ENCODE measurements at regions not wholly inside any gene's neighbourhood (a gene's known extent, or its start where the extent isn't known, plus 50 kb on each side); places are given as distances from the start of the nearest gene placed in this dataset.
A peak's percentile ranks its signal among the peaks of the same experiment; 100 is the strongest.
"Not testable (repeated sequence)": the region's sequence is repeated elsewhere in the genome, so short reads cannot be mapped to it uniquely, and the experiment has no call there.

- DNase-seq (ENCODE audit: low spot score in 2 of 2, unreplicated experiment in 2 of 2): no peak
- no peak overlapping the region for H3K27ac Mint-ChIP-seq
- no peaks in the 10 kb centered on the region for H3K27me3 Mint-ChIP-seq (ENCODE audit: low read depth)
- peaks cover 23% of the 10 kb centered on the region for H3K4me1 Mint-ChIP-seq
- TF ChIP-seq CTCF (IDR thresholded peaks at IDR 0.05; ENCODE audit: unreplicated experiment): no peak
- no peaks in the 10 kb centered on the region for H3K36me3 Mint-ChIP-seq
- no peak overlapping the region for H3K4me3 Mint-ChIP-seq
- H3K9me3 Mint-ChIP-seq: no peaks in the 10 kb centered on the region
These were observed 69.8 kb upstream of the HIVEP1 start for GRCh38 chr6:11942185-11942864.

GRCh38 chr6:11940532-11941166 lies 71.5 kb upstream of the HIVEP1 start:
- H3K27ac Mint-ChIP-seq; H3K9me3 Mint-ChIP-seq; H3K36me3 Mint-ChIP-seq; H3K27me3 Mint-ChIP-seq (ENCODE audit: low read depth); DNase-seq (ENCODE audit: low spot score in 2 of 2, unreplicated experiment in 2 of 2); H3K4me3 Mint-ChIP-seq: not testable (repeated sequence)
- H3K4me1 Mint-ChIP-seq: peaks cover 24% of the 10 kb centered on the region

DNA sequence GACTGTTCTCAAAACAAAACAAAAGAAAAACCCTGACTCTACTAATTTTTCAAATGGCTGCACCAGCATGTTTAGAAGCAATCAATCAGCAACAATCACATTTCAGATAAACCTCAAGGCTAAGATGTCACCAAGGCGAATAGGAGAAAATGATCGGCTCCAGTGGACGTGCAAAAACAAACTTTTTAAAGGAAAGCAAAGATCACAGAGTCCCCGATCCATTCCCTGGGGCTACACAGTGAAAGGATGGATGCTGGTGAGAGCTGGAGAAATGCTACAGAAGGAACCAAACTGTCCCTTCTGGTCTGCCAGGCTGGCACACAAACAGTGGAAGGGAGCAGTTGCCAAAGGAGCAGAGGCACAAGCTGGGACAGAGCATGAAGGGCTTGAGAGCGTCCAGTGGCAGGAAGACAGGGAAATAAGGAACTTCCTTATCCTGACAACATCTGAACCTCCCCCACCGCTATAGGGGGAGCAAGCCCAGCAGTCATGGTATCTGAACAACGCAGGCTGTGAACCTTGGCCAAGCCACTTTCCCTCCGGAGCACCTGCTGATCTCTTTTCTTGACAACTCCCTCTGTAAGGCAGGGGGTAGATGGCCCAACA lies 73.7 kb upstream of the HIVEP1 start:
- H3K4me1 Mint-ChIP-seq: peaks cover 22% of the 10 kb centered on the region
- no peaks in the 10 kb centered on the region for H3K27me3 Mint-ChIP-seq (ENCODE audit: low read depth)
- no peak for TF ChIP-seq CTCF (IDR thresholded peaks at IDR 0.05; ENCODE audit: unreplicated experiment)
- peak overlapping the region; percentile 91 for H3K27ac Mint-ChIP-seq
- peak in 1 of 2 experiments; percentile 41 for DNase-seq (ENCODE audit: low spot score in 2 of 2, unreplicated experiment in 2 of 2)
- no peaks in the 10 kb centered on the region for H3K36me3 Mint-ChIP-seq
- H3K4me3 Mint-ChIP-seq: peak overlapping the region; percentile 54
- no peaks in the 10 kb centered on the region for H3K9me3 Mint-ChIP-seq

DNA sequence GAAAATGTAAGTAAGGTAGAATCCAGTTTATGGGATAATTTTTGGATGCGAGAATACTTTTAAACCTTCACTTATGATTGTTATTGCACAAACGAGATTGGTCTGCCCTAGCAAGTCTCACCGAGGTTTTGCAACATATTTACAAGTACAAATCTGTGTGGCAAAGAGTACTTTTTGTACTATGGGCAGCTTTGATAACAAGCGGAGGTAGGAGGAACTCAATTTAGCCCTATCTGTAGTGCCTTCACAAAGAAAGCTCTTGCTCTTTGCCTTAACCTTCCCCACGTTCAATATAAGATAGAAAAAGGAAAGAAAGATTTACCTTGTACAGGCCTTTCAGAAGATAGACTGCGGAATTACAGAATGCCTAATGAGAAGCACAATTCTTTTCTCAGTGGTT lies 77.5 kb upstream of the HIVEP1 start:
- Mint-ChIP-seq H3K27me3 (ENCODE audit: low read depth) (no peaks in the 10 kb centered on the region), H3K36me3 (no peaks in the 10 kb centered on the region), H3K4me1 (peaks cover 21% of the 10 kb centered on the region), H3K4me3 (no peak overlapping the region), H3K9me3 (no peaks in the 10 kb centered on the region), H3K27ac (no peak overlapping the region)
- no peak for TF ChIP-seq CTCF (IDR thresholded peaks at IDR 0.05; ENCODE audit: unreplicated experiment)
- no peak for DNase-seq (ENCODE audit: low spot score in 2 of 2, unreplicated experiment in 2 of 2)

DNA sequence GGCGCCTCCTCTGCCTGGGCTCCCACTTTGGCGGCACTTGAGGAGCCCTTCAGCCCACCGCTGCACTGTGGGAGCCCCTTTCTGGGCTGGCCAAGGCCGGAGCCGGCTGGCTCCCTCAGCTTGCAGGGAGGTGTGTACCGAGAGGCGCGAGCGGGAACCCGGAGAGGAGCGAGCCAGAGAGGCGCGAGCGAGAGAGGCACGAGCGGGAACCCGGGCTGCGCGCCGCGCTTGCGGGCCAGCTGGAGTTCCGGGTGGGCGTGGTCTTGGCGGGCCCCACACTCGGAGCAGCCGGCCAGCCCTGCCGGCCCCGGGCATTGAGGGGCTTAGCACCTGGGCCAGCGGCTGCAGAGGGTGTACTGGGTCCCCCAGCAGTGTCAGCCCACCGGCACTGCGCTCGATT lies 79.2 kb upstream of the HIVEP1 start:
- H3K4me3 Mint-ChIP-seq; DNase-seq (ENCODE audit: low spot score in 2 of 2, unreplicated experiment in 2 of 2); H3K27me3 Mint-ChIP-seq (ENCODE audit: low read depth); H3K9me3 Mint-ChIP-seq; H3K27ac Mint-ChIP-seq; H3K36me3 Mint-ChIP-seq: not testable (repeated sequence)
- H3K4me1 Mint-ChIP-seq: peaks cover 15% of the 10 kb centered on the region

DNA sequence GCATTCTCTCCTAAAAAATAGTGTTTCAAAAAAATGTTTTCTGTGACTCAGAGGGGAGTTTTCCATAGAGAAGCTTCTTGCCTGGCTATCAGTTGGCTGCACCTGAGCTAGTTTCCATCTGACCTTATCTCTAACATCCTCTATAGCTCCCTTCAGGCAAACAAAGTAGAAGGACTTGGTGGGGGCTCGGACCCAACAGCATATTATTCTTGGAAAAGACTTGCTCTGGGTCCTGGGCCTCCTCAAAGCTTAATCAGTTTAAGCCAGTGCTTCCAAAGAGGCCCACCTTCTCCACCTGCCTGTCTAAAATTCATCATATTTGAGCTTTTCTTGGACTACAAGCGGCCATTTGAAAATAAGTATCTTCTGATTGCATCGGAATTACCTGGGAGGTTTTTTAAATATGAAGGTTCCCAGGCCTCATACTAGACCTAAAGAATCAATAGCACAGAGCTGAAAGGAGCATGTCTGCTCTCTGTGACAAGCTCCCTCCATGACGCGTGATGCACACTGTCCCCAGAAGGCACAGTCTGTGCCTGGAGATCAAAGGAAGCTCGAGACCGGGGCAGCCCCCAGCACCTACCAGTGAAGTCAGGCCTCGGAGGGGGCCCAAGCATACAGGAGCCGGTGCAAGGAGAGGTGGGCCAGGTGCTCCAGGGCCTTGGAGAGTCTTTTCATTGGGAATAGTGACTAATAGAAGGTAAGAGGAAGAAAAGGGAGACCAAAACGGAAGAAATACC lies 80.6 kb upstream of the HIVEP1 start:
- Mint-ChIP-seq H3K36me3 (no peaks in the 10 kb centered on the region), H3K27ac (no peak overlapping the region), H3K27me3 (ENCODE audit: low read depth) (no peaks in the 10 kb centered on the region), H3K4me1 (peaks cover 20% of the 10 kb centered on the region), H3K4me3 (no peak overlapping the region), H3K9me3 (no peaks in the 10 kb centered on the region)
- DNase-seq (ENCODE audit: low spot score in 2 of 2, unreplicated experiment in 2 of 2): no peak
- TF ChIP-seq CTCF (IDR thresholded peaks at IDR 0.05; ENCODE audit: unreplicated experiment): no peak

- H3K36me3 Mint-ChIP-seq; H3K27me3 Mint-ChIP-seq (ENCODE audit: low read depth); H3K9me3 Mint-ChIP-seq; H3K27ac Mint-ChIP-seq; H3K4me3 Mint-ChIP-seq; DNase-seq (ENCODE audit: low spot score in 2 of 2, unreplicated experiment in 2 of 2): not testable (repeated sequence)
- H3K4me1 Mint-ChIP-seq: peaks cover 25% of the 10 kb centered on the region
These were observed 81.3 kb upstream of the HIVEP1 start for GRCh38 chr6:11930834-11931233.

Data from mesothelial cell of epicardium (in vitro differentiated cells).